ENCODE measurements at regions not wholly inside any gene's neighbourhood (a gene's known extent, or its start where the extent isn't known, plus 50 kb on each side); places are given as distances from the start of the nearest gene placed in this dataset.

- intact Hi-C loops (cut with micrococcal nuclease), result no loop called here
- Histone ChIP-seq H3K27me3 (ENCODE audit: control insufficient read depth, insufficient read depth, low read length) (no peaks in the 10 kb centered on the region), H3K4me1 (ENCODE audit: control insufficient read depth, insufficient read depth, low read length) (no peaks in the 10 kb centered on the region), H3K4me3 (ENCODE audit: low read length) (no peak overlapping the region), H3K9me3 (ENCODE audit: control insufficient read depth, insufficient read depth, low read length) (peaks cover 9% of the 10 kb centered on the region), H3K27ac (ENCODE audit: low read length) (no peak overlapping the region), H3K36me3 (ENCODE audit: control insufficient read depth, insufficient read depth, low read length) (no peaks in the 10 kb centered on the region)
- no CpG with 5 or more reads among the region's 1 CpG for WGBS (ENCODE audit: insufficient coverage)
- no peak for DNase-seq
- Mint-ChIP-seq H3K27ac (no peak overlapping the region), H3K27me3 (ENCODE audit: low read depth in 2 of 2) (no peaks in the 10 kb centered on the region), H3K36me3 (no peaks in the 10 kb centered on the region), H3K9me3 (peaks cover 2% of the 10 kb centered on the region in 2 donors), H3K4me3 (no peak overlapping the region), H3K4me1 (no peaks in the 10 kb centered on the region)
- TF ChIP-seq CTCF (IDR thresholded peaks at IDR 0.05), result no peak
- ATAC-seq, result no peak
These were observed 608.7 kb upstream of the FAM174A start for GRCh38 chr5:99926463-99926862.

DNA sequence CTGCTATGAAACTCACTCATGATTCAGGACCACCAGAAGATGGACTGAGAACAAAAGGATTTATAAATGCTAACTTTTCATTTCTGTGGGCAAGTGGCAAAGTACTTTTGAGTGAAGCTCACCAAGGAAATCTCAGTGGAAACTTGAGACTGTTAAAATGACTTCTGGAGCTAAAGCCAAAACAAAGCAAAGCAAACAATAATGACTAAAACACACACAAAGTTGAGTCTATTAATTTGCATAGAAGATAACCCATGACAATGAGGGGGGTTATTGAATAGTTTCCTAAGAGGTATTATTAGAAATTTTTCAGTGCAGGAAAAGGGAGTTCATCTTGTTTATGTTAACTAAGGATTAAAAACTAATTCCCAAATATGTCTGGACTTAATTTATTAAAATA lies 612.8 kb upstream of the FAM174A start:
- intact Hi-C loops (cut with micrococcal nuclease), result no loop called here
- H3K27ac Mint-ChIP-seq, result no peak overlapping the region
- H3K4me3 Mint-ChIP-seq, result no peak overlapping the region
- ATAC-seq (no peak), DNase-seq (no peak)
- H3K4me3 ChIP-seq (ENCODE audit: low read length), result no peak overlapping the region
- TF ChIP-seq CTCF (IDR thresholded peaks at IDR 0.05), result no peak
- H3K4me1 Mint-ChIP-seq, result no peaks in the 10 kb centered on the region
- no peaks in the 10 kb centered on the region for H3K27me3 ChIP-seq (ENCODE audit: control insufficient read depth, insufficient read depth, low read length)
- H3K27me3 Mint-ChIP-seq (ENCODE audit: low read depth in 2 of 2), result no peaks in the 10 kb centered on the region
- H3K36me3 Mint-ChIP-seq, result no peaks in the 10 kb centered on the region
- no peaks in the 10 kb centered on the region for H3K4me1 ChIP-seq (ENCODE audit: control insufficient read depth, insufficient read depth, low read length)
- H3K9me3 ChIP-seq (ENCODE audit: control insufficient read depth, insufficient read depth, low read length), result no peaks in the 10 kb centered on the region
- peaks cover 2% of the 10 kb centered on the region in 2 donors for H3K9me3 Mint-ChIP-seq
- no peak overlapping the region for H3K27ac ChIP-seq (ENCODE audit: low read length)
- no peaks in the 10 kb centered on the region for H3K36me3 ChIP-seq (ENCODE audit: control insufficient read depth, insufficient read depth, low read length)

- ATAC-seq (no peak), DNase-seq (no peak)
- Mint-ChIP-seq H3K36me3 (peaks cover 13% of the 10 kb centered on the region), H3K27me3 (ENCODE audit: low read depth in 2 of 2) (no peaks in the 10 kb centered on the region), H3K4me1 (no peaks in the 10 kb centered on the region), H3K9me3 (peaks cover 4 to 14% of the 10 kb centered on the region in 2 donors), H3K27ac (no peak overlapping the region), H3K4me3 (no peak overlapping the region)
- H3K4me1 ChIP-seq (ENCODE audit: control insufficient read depth, insufficient read depth, low read length), result no peaks in the 10 kb centered on the region
- no peak overlapping the region for H3K27ac ChIP-seq (ENCODE audit: low read length)
- intact Hi-C loops (cut with micrococcal nuclease), result no loop called here
- 69% methylated on average over 1 of the region's 1 CpG for WGBS (ENCODE audit: insufficient coverage)
- H3K27me3 ChIP-seq (ENCODE audit: control insufficient read depth, insufficient read depth, low read length), result no peaks in the 10 kb centered on the region
- peaks cover 4% of the 10 kb centered on the region for H3K9me3 ChIP-seq (ENCODE audit: control insufficient read depth, insufficient read depth, low read length)
- no peaks in the 10 kb centered on the region for H3K36me3 ChIP-seq (ENCODE audit: control insufficient read depth, insufficient read depth, low read length)
- no peak for TF ChIP-seq CTCF (IDR thresholded peaks at IDR 0.05)
- no peak overlapping the region for H3K4me3 ChIP-seq (ENCODE audit: low read length)
These were observed 623.2 kb upstream of the FAM174A start for GRCh38 chr5:99911971-99912370.

GRCh38 chr5:99906776-99907175 lies 628.4 kb upstream of the FAM174A start:
- Mint-ChIP-seq H3K4me3 (no peak overlapping the region), H3K36me3 (peaks cover 13% of the 10 kb centered on the region), H3K4me1 (no peaks in the 10 kb centered on the region), H3K27ac (no peak overlapping the region), H3K9me3 (peaks cover 11 to 16% of the 10 kb centered on the region in 2 donors), H3K27me3 (ENCODE audit: low read depth in 2 of 2) (no peaks in the 10 kb centered on the region)
- TF ChIP-seq CTCF (IDR thresholded peaks at IDR 0.05), result no peak
- no peaks in the 10 kb centered on the region for H3K4me1 ChIP-seq (ENCODE audit: control insufficient read depth, insufficient read depth, low read length)
- no peak for DNase-seq
- H3K27ac ChIP-seq (ENCODE audit: low read length), result no peak overlapping the region
- ATAC-seq, result no peak
- no peaks in the 10 kb centered on the region for H3K36me3 ChIP-seq (ENCODE audit: control insufficient read depth, insufficient read depth, low read length)
- intact Hi-C loops (cut with micrococcal nuclease), result no loop called here
- WGBS (ENCODE audit: insufficient coverage), result 100% methylated on average over 1 of the region's 1 CpG
- H3K27me3 ChIP-seq (ENCODE audit: control insufficient read depth, insufficient read depth, low read length), result no peaks in the 10 kb centered on the region
- no peak overlapping the region for H3K4me3 ChIP-seq (ENCODE audit: low read length)
- H3K9me3 ChIP-seq (ENCODE audit: control insufficient read depth, insufficient read depth, low read length), result peaks cover 4% of the 10 kb centered on the region
